ENCODE measurements at regions not wholly inside any gene's neighbourhood (a gene's known extent, or its start where the extent isn't known, plus 50 kb on each side); places are given as distances from the start of the nearest gene placed in this dataset.

- TF ChIP-seq CTCF (IDR thresholded peaks at IDR 0.05): no peak
- no peak for TF ChIP-seq POLR2A (IDR thresholded peaks at IDR 0.05)
Observed at GRCh38 chr1:5751163-5751540, 241.1 kb downstream of the NPHP4 start.

Data from lower leg skin (tissue), 3 donors.